ENCODE measurements at regions not wholly inside any gene's neighbourhood (a gene's known extent, or its start where the extent isn't known, plus 50 kb on each side); places are given as distances from the start of the nearest gene placed in this dataset.

GRCh38 chr16:86218479-86219170 lies 291.7 kb upstream of the FOXF1 start:
- TF ChIP-seq CTCF (IDR thresholded peaks at IDR 0.05) (no peak), POLR2AphosphoS5 (IDR thresholded peaks at IDR 0.05; ENCODE audit: low read depth, low read length) (no peak), SIN3A (IDR thresholded peaks at IDR 0.05; ENCODE audit: borderline replicate concordance, insufficient read depth, low read depth, low read length) (no peak)
- TF ChIP-seq, protein P1, sequence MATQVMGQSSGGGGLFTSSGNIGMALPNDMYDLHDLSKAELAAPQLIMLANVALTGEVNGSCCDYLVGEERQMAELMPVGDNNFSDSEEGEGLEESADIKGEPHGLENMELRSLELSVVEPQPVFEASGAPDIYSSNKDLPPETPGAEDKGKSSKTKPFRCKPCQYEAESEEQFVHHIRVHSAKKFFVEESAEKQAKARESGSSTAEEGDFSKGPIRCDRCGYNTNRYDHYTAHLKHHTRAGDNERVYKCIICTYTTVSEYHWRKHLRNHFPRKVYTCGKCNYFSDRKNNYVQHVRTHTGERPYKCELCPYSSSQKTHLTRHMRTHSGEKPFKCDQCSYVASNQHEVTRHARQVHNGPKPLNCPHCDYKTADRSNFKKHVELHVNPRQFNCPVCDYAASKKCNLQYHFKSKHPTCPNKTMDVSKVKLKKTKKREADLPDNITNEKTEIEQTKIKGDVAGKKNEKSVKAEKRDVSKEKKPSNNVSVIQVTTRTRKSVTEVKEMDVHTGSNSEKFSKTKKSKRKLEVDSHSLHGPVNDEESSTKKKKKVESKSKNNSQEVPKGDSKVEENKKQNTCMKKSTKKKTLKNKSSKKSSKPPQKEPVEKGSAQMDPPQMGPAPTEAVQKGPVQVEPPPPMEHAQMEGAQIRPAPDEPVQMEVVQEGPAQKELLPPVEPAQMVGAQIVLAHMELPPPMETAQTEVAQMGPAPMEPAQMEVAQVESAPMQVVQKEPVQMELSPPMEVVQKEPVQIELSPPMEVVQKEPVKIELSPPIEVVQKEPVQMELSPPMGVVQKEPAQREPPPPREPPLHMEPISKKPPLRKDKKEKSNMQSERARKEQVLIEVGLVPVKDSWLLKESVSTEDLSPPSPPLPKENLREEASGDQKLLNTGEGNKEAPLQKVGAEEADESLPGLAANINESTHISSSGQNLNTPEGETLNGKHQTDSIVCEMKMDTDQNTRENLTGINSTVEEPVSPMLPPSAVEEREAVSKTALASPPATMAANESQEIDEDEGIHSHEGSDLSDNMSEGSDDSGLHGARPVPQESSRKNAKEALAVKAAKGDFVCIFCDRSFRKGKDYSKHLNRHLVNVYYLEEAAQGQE (IDR thresholded peaks at IDR 0.05; ENCODE audit: insufficient read depth in 1 of 2, low read depth in 2 of 2, low read length in 1 of 2) = no peak

Data from Panc1 (cell line).